NOMO-1 treated with dmso at 0.1 percent for 144 hours (cell line): ENCODE measurements at regions not wholly inside any gene's neighbourhood (a gene's known extent, or its start where the extent isn't known, plus 50 kb on each side); places are given as distances from the start of the nearest gene placed in this dataset.
"Not testable (repeated sequence)": the region's sequence is repeated elsewhere in the genome, so short reads cannot be mapped to it uniquely, and the experiment has no call there.

Experiments used
- DNase-seq: peaks from one replicate; lab custom pipeline; 2025; ENCODE audit not compliant: unreplicated experiment; lab: John Stamatoyannopoulos, UW

GRCh38 chr9:89854715-89855475, 250.1 kb downstream of the GADD45G start:
- no peak for DNase-seq

GRCh38 chr9:89856296-89856695, 251.5 kb downstream of the GADD45G start:
- DNase-seq, result not testable (repeated sequence)

- DNase-seq, result not testable (repeated sequence)
Observed at GRCh38 chr9:89856950-89857349, 252.1 kb downstream of the GADD45G start.

GRCh38 chr9:89859842-89860241, 255.0 kb downstream of the GADD45G start:
- not testable (repeated sequence) for DNase-seq

GRCh38 chr9:89861371-89861770, 256.6 kb downstream of the GADD45G start:
- not testable (repeated sequence) for DNase-seq

- DNase-seq, result no peak
Observed at GRCh38 chr9:89862316-89862715, 257.5 kb downstream of the GADD45G start.

DNA sequence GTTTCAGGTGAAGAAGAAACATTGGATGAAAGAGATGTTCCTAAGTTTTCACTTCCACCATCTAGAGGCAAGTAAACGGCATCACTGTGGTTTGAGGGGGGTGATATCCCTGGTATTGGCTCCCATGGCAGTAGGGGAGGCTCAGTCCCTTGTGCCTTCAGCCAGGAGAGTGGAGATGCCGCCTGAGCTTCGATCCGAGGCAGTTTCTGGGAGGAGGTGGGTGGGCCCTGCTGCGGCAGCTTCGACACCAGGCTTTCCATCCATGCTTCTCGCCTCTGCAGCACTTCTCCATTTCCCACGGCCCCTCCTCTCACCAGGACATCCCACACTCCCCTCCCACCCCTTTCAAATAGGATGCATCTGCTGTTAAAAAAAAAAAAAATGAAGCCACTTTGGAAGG, 258.3 kb downstream of the GADD45G start:
- DNase-seq, result no peak

GRCh38 chr9:89863837-89864236, 259.0 kb downstream of the GADD45G start:
- no peak for DNase-seq

- no peak for DNase-seq
Observed at GRCh38 chr9:89864257-89864656, 259.4 kb downstream of the GADD45G start.

GRCh38 chr9:89864731-89865130, 259.9 kb downstream of the GADD45G start:
- no peak for DNase-seq

GRCh38 chr9:89865357-89865756, 260.5 kb downstream of the GADD45G start:
- no peak for DNase-seq

GRCh38 chr9:89865981-89866380, 261.2 kb downstream of the GADD45G start:
- DNase-seq, result no peak

DNA sequence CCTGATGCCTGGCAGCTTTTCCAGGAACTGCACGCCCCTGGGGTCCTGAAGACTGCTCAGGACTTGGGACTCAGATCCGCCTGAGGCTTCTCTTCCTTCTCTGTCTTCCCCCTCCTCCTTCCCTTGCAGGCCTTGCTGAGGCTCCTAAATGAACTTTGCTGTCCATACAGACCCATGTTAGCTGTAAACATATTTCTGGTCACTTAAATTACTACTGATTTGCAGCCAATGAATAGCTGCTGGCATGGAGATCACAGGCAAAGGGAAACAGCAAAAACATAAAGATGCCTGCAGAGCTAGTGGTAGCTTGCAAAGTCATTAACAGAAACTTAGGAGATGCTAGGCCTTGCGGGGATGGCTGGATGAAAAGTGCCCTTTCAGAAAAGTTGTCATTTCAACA, 261.9 kb downstream of the GADD45G start:
- no peak for DNase-seq

GRCh38 chr9:89868100-89868499, 263.3 kb downstream of the GADD45G start:
- DNase-seq, result no peak

DNA sequence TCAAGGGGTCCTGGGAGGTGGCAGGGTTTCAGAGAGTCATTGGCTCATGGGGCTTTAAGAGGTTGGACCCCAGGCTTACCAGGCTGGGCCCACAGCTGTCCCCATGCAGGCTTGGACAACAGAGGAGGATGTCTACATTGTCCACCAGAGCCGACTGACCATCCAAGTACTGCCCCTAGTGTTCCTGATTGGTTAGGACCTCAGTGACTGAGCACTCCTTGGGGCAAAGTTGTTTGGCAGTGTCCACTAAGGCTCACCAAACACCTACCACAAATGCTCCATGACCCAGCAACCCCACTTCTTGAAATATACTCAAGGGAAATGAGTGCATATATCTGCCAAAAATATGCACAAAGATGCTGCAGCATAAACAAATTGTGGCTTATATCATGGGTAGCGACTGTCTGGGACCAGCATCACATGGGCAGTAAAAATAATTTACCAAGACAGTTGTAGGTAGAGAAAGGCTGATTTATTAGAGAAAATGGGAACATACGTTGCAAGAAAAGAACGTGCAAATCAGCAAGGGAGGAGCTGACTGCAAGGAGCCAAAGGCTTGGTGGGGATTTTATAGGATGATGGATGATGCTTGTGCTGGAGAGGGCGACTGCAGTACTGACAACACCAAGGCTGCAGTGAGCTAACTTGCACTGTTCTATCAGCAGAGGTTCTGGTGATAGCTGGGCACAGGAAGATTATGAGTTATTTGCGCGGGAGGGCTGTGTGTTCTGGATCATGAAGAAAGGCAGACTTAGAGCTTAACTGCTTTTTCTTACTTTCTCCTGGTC, 265.2 kb downstream of the GADD45G start:
- no peak for DNase-seq

DNA sequence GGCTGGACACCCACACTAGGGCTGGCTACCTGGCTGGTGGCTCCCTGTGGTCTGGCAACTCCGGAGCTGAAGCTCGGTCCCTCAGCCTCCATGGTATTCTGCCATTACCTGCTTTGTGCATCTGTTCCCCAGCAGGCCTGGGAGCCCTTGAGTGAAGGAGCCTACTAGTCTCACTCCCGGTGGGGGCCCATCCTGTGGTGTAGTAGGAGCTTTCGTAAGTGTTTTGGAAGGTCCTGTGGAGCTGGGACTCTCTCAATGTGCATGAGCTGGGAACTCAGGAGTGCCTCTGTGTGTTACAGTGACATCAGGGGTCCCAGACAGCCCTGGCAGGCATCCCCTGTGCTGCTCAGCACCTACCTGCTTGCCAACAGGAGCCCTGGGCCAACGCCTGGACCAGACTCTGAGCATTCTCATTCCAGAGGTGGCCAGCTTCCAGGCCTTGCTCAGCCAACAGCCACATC, 267.1 kb downstream of the GADD45G start:
- no peak for DNase-seq

GRCh38 chr9:89872426-89872912, 267.7 kb downstream of the GADD45G start:
- DNase-seq, result no peak

- no peak for DNase-seq
Observed at GRCh38 chr9:89872913-89873707, 268.3 kb downstream of the GADD45G start.

GRCh38 chr9:89873801-89874200, 269.0 kb downstream of the GADD45G start:
- no peak for DNase-seq

DNA sequence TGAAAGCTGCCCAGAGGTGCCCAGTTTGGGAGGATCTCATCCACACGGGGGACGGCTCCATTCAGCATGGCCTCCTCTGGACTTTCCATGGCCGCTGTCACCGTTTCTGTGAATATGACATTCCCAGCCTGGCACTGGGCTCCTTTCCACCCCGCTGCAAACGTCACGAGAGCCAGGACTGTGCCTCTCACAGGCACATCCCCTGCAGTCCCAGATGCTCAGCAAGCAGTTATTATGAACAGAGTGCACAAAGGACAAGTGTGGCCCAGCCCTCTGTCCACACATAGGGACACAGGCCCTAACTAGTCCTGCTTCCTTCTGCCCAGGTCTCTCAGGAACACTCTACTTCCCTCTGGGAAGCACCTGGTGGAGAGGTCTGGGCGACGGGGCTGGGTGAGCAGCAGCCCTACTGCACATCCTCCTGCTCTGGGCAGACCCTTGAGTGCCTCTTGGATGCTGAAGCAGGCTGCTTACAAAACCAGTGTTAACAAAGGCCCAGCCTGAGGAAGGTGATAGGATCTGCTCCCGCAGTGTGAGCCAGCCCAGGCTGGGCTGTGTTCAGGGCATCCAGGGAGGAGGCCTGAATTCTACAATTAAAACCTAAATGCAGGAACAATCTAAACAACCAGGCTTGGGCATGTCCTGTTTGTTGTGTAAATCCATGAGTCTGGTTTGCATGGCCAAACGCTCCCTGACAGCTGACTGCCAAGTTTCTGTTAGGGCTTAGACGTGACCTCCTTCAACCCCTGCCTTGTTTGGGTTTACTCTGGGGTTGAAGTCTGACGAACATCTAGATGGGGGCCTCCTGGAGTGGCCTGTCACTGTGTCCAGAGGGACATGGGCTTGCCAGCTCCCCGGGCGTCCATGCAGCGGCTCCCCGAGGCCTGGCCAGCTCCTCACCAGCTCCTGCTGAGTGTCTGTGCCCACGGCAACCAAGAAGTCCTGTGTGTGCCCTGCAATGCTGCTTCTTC, 269.8 kb downstream of the GADD45G start:
- no peak for DNase-seq
